HG02973 (cell line): ENCODE measurements at regions not wholly inside any gene's neighbourhood (a gene's known extent, or its start where the extent isn't known, plus 50 kb on each side); places are given as distances from the start of the nearest gene placed in this dataset.

Experiments
- ATAC-seq: cut with Tn5 transposase; IDR thresholded peaks from one replicate; pipeline ENCODE4 v1.9.1; 2021; ENCODE audit warnings: moderate library complexity; ENCODE audit not compliant: unreplicated experiment

GRCh38 chr1:218754477-218754876 lies 409.3 kb downstream of the TGFB2 start:
- ATAC-seq, result no peak

GRCh38 chr1:218755128-218755527 lies 410.0 kb downstream of the TGFB2 start:
- ATAC-seq, result no peak

GRCh38 chr1:218759795-218760194 lies 413.9 kb upstream of the LYPLAL1 start:
- ATAC-seq, result no peak

- ATAC-seq, result no peak
These were observed 412.8 kb upstream of the LYPLAL1 start for GRCh38 chr1:218760601-218761570.

GRCh38 chr1:218763538-218763937 lies 410.1 kb upstream of the LYPLAL1 start:
- no peak for ATAC-seq

- no peak for ATAC-seq
These were observed 407.9 kb upstream of the LYPLAL1 start for GRCh38 chr1:218765753-218766152.

GRCh38 chr1:218771931-218772330 lies 401.7 kb upstream of the LYPLAL1 start:
- no peak for ATAC-seq

GRCh38 chr1:218772575-218772974 lies 401.1 kb upstream of the LYPLAL1 start:
- ATAC-seq, result no peak

- ATAC-seq, result no peak
These were observed 398.1 kb upstream of the LYPLAL1 start for GRCh38 chr1:218775501-218776021.

GRCh38 chr1:218778257-218779126 lies 395.2 kb upstream of the LYPLAL1 start:
- ATAC-seq, result no peak

GRCh38 chr1:218779341-218780100 lies 394.2 kb upstream of the LYPLAL1 start:
- ATAC-seq, result no peak

- no peak for ATAC-seq
These were observed 390.5 kb upstream of the LYPLAL1 start for GRCh38 chr1:218783131-218783530.

GRCh38 chr1:218783916-218784315 lies 389.8 kb upstream of the LYPLAL1 start:
- no peak for ATAC-seq

GRCh38 chr1:218785928-218786327 lies 387.8 kb upstream of the LYPLAL1 start:
- no peak for ATAC-seq

- ATAC-seq, result no peak
These were observed 385.9 kb upstream of the LYPLAL1 start for GRCh38 chr1:218787826-218788225.

- ATAC-seq, result no peak
These were observed 376.9 kb upstream of the LYPLAL1 start for GRCh38 chr1:218796773-218797172.

GRCh38 chr1:218802799-218803198 lies 370.9 kb upstream of the LYPLAL1 start:
- ATAC-seq, result no peak

GRCh38 chr1:218803351-218803997 lies 370.2 kb upstream of the LYPLAL1 start:
- no peak for ATAC-seq

GRCh38 chr1:218804014-218804785 lies 369.5 kb upstream of the LYPLAL1 start:
- ATAC-seq, result no peak
